ENCODE measurements at regions not wholly inside any gene's neighbourhood (a gene's known extent, or its start where the extent isn't known, plus 50 kb on each side); places are given as distances from the start of the nearest gene placed in this dataset.

- no peak for TF ChIP-seq CTCF (IDR thresholded peaks at IDR 0.05)
- intact Hi-C loops (cut with DNase I), result no loop called here
- DNase-seq (no peak), ATAC-seq (no peak)
- Histone ChIP-seq H3K9me3 (no peaks in the 10 kb centered on the region), H3K4me1 (no peaks in the 10 kb centered on the region), H3K27me3 (no peaks in the 10 kb centered on the region), H3K4me3 (no peak overlapping the region), H3K27ac (no peak overlapping the region), H3K36me3 (no peaks in the 10 kb centered on the region)
These were observed 135.9 kb upstream of the DYNLRB2 start for GRCh38 chr16:80404847-80405246.

- Histone ChIP-seq H3K27ac (no peak overlapping the region), H3K4me1 (no peaks in the 10 kb centered on the region), H3K9me3 (no peaks in the 10 kb centered on the region), H3K4me3 (no peak overlapping the region), H3K27me3 (no peaks in the 10 kb centered on the region), H3K36me3 (no peaks in the 10 kb centered on the region)
- TF ChIP-seq CTCF (IDR thresholded peaks at IDR 0.05), result no peak
- DNase-seq, result no peak
- intact Hi-C loops (cut with DNase I), result no loop called here
- ATAC-seq, result no peak
These were observed 136.9 kb upstream of the DYNLRB2 start for GRCh38 chr16:80403894-80404293.

- H3K9me3 ChIP-seq, result no peaks in the 10 kb centered on the region
- ATAC-seq (no peak), DNase-seq (no peak)
- no peak overlapping the region for H3K4me3 ChIP-seq
- H3K27ac ChIP-seq, result no peak overlapping the region
- H3K4me1 ChIP-seq, result no peaks in the 10 kb centered on the region
- no peaks in the 10 kb centered on the region for H3K36me3 ChIP-seq
- intact Hi-C loops (cut with DNase I), result no loop called here
- peaks cover 6% of the 10 kb centered on the region for H3K27me3 ChIP-seq
- no peak for TF ChIP-seq CTCF (IDR thresholded peaks at IDR 0.05)
These were observed 149.8 kb upstream of the DYNLRB2 start for GRCh38 chr16:80390871-80391489.

- no peaks in the 10 kb centered on the region for H3K9me3 ChIP-seq
- DNase-seq (no peak), ATAC-seq (no peak)
- H3K27me3 ChIP-seq, result peaks cover 10% of the 10 kb centered on the region
- intact Hi-C loops (cut with DNase I), result no loop called here
- no peaks in the 10 kb centered on the region for H3K4me1 ChIP-seq
- no peaks in the 10 kb centered on the region for H3K36me3 ChIP-seq
- no peak overlapping the region for H3K27ac ChIP-seq
- H3K4me3 ChIP-seq, result no peak overlapping the region
- TF ChIP-seq CTCF (IDR thresholded peaks at IDR 0.05), result no peak
These were observed 150.7 kb upstream of the DYNLRB2 start for GRCh38 chr16:80390046-80390445.

GRCh38 chr16:80389338-80389737 lies 151.5 kb upstream of the DYNLRB2 start:
- Histone ChIP-seq H3K4me3 (no peak overlapping the region), H3K27ac (no peak overlapping the region), H3K36me3 (no peaks in the 10 kb centered on the region), H3K27me3 (peaks cover 10% of the 10 kb centered on the region), H3K9me3 (no peaks in the 10 kb centered on the region), H3K4me1 (no peaks in the 10 kb centered on the region)
- no peak for ATAC-seq
- intact Hi-C loops (cut with DNase I), result no loop called here
- TF ChIP-seq CTCF (IDR thresholded peaks at IDR 0.05), result no peak
- DNase-seq, result no peak

Measured in upper lobe of right lung (tissue), 1 donor.